BJ (cell line): ENCODE measurements at regions not wholly inside any gene's neighbourhood (a gene's known extent, or its start where the extent isn't known, plus 50 kb on each side); places are given as distances from the start of the nearest gene placed in this dataset.

Source experiments
- CTCF ChIA-PET: fragments of 350-600 bp; formaldehyde crosslinking; extraction: SDS; loops from one replicate; lab custom pipeline; 2021; ENCODE audit warnings: antibody characterized with exemption, inconsistent platforms; lab: Yijun Ruan, JAX
- POLR2A ChIA-PET: fragments of 300-600 bp; sonication (Branson Sonifier 250); formaldehyde crosslinking; extraction: SDS; loops from one replicate; lab custom pipeline; 2021; ENCODE audit warnings: antibody characterized with exemption; lab: Charles Lee
- DNase-seq: peaks from one replicate; pipeline ENCODE4 v3.0.0-alpha.2; 2011; ENCODE audit warnings: low read depth
- H3K27me3 ChIP-seq: 2 replicates; pipeline ENCODE4 v1.6.0; 2011; ENCODE audit warnings: low read length; ENCODE audit not compliant: control insufficient read depth, insufficient read depth
- H3K36me3 ChIP-seq: 2 replicates; pipeline ENCODE4 v1.5.1; 2011; ENCODE audit warnings: low read length; ENCODE audit not compliant: control insufficient read depth, insufficient read depth
- H3K4me3 ChIP-seq: 2 replicates; pipeline ENCODE4 v1.5.1; 2011; ENCODE audit warnings: low read depth, mild to moderate bottlenecking, control low read depth, low read length
- TF ChIP-seq, protein P1 (sequence below): IDR thresholded peaks from 2 replicates; pipeline ENCODE4 v1.5.1; 2011; ENCODE audit warnings: low read depth, mild to moderate bottlenecking, control low read depth, inconsistent platforms, low read length, moderate library complexity; ENCODE audit not compliant: insufficient read depth

DNA sequence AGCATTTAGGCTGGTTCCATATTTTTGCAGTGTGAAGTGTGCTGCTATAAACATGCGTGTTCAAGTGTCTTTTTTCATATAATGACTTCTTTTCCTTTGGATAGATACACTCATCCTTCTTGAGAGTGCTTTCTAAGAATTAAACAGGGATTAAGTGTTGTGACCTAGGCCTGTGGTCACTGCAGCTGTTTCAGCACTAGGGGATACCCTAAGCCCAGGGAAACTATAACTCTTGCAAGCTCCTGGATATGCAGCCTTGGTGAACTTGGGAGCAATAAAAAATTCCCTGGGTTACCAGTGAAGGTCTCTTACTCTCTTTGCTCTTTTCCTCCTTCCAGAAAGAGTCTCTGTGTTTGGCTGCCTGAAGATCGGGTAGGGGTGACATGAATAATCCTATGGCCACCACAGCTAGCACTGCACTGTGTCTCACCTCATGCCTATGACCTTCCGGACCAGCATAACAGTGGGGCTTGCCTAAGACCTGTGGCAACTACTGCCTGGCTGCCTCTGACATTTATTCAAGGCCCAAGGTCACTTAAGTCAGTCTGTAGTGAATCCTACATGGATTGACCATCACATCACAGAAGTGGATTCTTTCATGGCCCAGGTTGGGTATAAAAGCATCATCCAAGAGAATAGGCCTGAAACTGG, 799.7 kb downstream of the DACH1 start:
- POLR2A ChIA-PET: no interaction called here
- DNase-seq: no peak
- H3K4me3 ChIP-seq: no peak overlapping the region
- H3K27me3 ChIP-seq: no peaks in the 10 kb centered on the region
- no peaks in the 10 kb centered on the region for H3K36me3 ChIP-seq
- CTCF ChIA-PET: no interaction called here
- TF ChIP-seq, protein P1, sequence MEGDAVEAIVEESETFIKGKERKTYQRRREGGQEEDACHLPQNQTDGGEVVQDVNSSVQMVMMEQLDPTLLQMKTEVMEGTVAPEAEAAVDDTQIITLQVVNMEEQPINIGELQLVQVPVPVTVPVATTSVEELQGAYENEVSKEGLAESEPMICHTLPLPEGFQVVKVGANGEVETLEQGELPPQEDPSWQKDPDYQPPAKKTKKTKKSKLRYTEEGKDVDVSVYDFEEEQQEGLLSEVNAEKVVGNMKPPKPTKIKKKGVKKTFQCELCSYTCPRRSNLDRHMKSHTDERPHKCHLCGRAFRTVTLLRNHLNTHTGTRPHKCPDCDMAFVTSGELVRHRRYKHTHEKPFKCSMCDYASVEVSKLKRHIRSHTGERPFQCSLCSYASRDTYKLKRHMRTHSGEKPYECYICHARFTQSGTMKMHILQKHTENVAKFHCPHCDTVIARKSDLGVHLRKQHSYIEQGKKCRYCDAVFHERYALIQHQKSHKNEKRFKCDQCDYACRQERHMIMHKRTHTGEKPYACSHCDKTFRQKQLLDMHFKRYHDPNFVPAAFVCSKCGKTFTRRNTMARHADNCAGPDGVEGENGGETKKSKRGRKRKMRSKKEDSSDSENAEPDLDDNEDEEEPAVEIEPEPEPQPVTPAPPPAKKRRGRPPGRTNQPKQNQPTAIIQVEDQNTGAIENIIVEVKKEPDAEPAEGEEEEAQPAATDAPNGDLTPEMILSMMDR: no peak

DNA sequence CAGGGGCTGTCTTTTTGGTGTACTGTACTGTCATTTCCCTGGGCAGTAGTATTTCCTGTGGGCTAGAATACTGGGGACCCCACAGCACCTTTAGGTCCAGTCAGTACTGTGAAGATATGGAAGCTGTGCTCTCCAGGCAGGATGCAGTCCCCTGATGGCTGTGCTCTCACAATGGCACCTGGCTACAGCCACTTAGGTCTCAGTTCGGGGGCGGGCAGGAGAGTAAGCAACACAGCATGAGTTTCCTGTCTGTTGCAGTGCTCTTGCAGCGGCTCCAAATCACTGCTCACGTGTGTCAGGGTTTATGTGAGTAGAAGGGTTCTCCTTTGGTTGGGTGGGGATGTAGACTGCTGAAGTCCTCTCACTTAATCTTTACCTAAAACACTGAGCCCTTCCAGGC, 810.4 kb downstream of the DACH1 start:
- POLR2A ChIA-PET: no interaction called here
- no peaks in the 10 kb centered on the region for H3K27me3 ChIP-seq
- DNase-seq: no peak
- no peaks in the 10 kb centered on the region for H3K36me3 ChIP-seq
- TF ChIP-seq, protein P1: no peak
- no peak overlapping the region for H3K4me3 ChIP-seq
- CTCF ChIA-PET: no interaction called here

DNA sequence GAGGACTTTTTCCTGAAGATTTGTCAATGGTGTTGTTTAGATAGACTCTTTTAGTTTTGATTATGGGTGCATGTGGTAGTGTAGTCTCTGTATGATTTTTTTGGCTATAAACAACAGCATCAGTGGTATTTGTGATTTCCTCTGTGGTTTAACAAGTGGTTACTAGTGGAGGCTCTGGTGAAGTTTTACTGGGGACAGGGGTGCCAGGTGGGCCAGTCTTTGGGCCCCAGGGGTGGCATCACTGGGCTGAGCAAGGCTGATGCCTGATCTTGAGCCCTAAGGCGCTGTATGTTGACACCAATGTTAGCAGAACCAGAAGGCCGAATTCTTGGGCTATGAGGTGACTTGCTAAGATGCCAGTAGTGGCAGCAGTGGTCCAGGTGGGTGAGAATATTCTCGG, 811.4 kb downstream of the DACH1 start:
- DNase-seq: no peak
- ChIA-PET CTCF (no interaction called here), POLR2A (no interaction called here)
- H3K36me3 ChIP-seq: no peaks in the 10 kb centered on the region
- H3K4me3 ChIP-seq: no peak overlapping the region
- H3K27me3 ChIP-seq: no peaks in the 10 kb centered on the region
- TF ChIP-seq, protein P1: no peak

DNA sequence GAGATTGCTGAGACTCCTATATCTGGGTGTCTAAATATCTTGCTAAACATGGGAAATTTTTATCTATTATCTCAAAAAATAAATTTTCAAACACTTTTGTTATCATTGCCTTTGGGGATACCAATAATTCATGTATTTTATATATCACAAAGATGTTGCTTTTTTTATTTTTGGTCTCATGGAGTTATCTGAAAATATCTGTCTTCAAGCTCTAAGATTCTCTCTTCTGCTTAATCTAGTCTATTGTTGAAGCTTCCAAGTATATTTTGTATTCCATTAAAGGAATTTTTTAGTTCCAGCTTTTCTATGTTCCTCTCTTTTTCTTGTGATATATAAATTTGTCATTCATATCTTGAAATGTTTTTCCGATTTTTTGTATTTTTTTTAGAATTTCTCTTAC, 812.0 kb downstream of the DACH1 start:
- POLR2A ChIA-PET: no interaction called here
- TF ChIP-seq, protein P1: no peak
- CTCF ChIA-PET: no interaction called here
- Histone ChIP-seq H3K36me3 (no peaks in the 10 kb centered on the region), H3K4me3 (no peak overlapping the region), H3K27me3 (no peaks in the 10 kb centered on the region)
- DNase-seq: no peak

DNA sequence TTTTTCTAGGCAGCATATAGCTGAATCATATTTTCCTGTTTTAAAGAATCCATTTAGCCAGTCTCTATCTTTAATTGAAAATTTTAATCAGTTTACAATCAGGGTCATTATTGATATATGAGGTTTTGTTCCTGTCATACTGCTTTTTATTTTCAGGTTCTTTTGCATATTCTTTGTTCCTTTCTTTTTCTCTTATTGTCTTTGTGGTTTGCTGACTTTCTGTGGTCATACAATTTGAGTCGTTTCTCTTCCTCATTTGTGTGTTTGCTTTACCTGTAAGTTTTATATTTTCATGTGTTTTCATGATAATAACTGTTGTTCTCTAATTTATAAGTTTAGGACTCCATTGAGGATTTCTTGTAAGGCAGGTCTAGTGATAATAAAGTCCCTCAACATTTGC, 812.6 kb downstream of the DACH1 start:
- H3K4me3 ChIP-seq: no peak overlapping the region
- no peak for DNase-seq
- POLR2A ChIA-PET: no interaction called here
- CTCF ChIA-PET: no interaction called here
- TF ChIP-seq, protein P1: no peak
- no peaks in the 10 kb centered on the region for H3K36me3 ChIP-seq
- H3K27me3 ChIP-seq: no peaks in the 10 kb centered on the region
